ENCODE measurements at regions not wholly inside any gene's neighbourhood (a gene's known extent, or its start where the extent isn't known, plus 50 kb on each side); places are given as distances from the start of the nearest gene placed in this dataset.
"Not testable (repeated sequence)": the region's sequence is repeated elsewhere in the genome, so short reads cannot be mapped to it uniquely, and the experiment has no call there.

GRCh38 chr2:113818382-113818951 lies 62.0 kb upstream of the SLC35F5 start:
- Histone ChIP-seq H3K4me3 (peak overlapping the region in 7 of 10 donors; percentile 2 to 40 (median 28)), H3K27ac (peak overlapping the region; percentile 20 to 85 (median 69)), H3K9me3 (no peaks in the 10 kb centered on the region), H3K4me1 (peaks cover 0 to 15% (median 6%) of the 10 kb centered on the region in 9 donors), H3K27me3 (no peaks in the 10 kb centered on the region), H3K36me3 (no peaks in the 10 kb centered on the region)
- DNase-seq (peak in 1 of 2 donors; percentile 33), ATAC-seq (peak; percentile 72 to 97 (median 90))
- intact Hi-C loops (cut with DNase I): loop anchor here in 2 of 10 donors (2.0 to 5.0 kb wide), 3 partner anchors 56 to 70 kb away; no protein-coding TSS in a partner anchor
- no peak for TF ChIP-seq CTCF (IDR thresholded peaks at IDR 0.05)
- WGBS, 2 donors: 6 to 12% methylated on average over 10 of the region's 10 CpGs

- H3K27ac ChIP-seq, H3K9me3 ChIP-seq: not testable (repeated sequence)
Measured at GRCh38 chr2:113813396-113813795, 57.0 kb upstream of the SLC35F5 start.

GRCh38 chr2:113812204-113812603 lies 55.8 kb upstream of the SLC35F5 start:
- intact Hi-C loops (cut with DNase I): no loop called here
- peaks cover 0 to 8% (median 0%) of the 10 kb centered on the region in 9 donors for H3K4me1 ChIP-seq
- WGBS, 2 donors: 31 to 36% methylated on average over 4 of the region's 4 CpGs
- no peak for ATAC-seq
- no peak for DNase-seq
- H3K4me3 ChIP-seq: no peak overlapping the region
- no peaks in the 10 kb centered on the region for H3K9me3 ChIP-seq
- H3K36me3 ChIP-seq: no peaks in the 10 kb centered on the region
- no peaks in the 10 kb centered on the region for H3K27me3 ChIP-seq
- peak overlapping the region in 1 of 10 donors; percentile 15 for H3K27ac ChIP-seq
- TF ChIP-seq CTCF (IDR thresholded peaks at IDR 0.05): no peak

More at GRCh38 chr2:113813396-113813795, 57.0 kb upstream of the SLC35F5 start:
- WGBS, 2 donors: 80 to 81% methylated on average over 3 of the region's 3 CpGs
- H3K4me1 ChIP-seq: peaks cover 0 to 15% (median 4%) of the 10 kb centered on the region in 9 donors
- H3K36me3 ChIP-seq; H3K4me3 ChIP-seq; DNase-seq; H3K27me3 ChIP-seq; ATAC-seq; intact Hi-C loops (cut with DNase I): not testable (repeated sequence)

- WGBS, 2 donors: 79 to 82% methylated on average over 5 of the region's 5 CpGs
- no peak for TF ChIP-seq CTCF (IDR thresholded peaks at IDR 0.05)
Measured at GRCh38 chr2:113809076-113809736, 52.8 kb upstream of the SLC35F5 start.

GRCh38 chr2:113807721-113808120 lies 51.3 kb upstream of the SLC35F5 start:
- H3K4me1 ChIP-seq: peaks cover 0 to 8% (median 0%) of the 10 kb centered on the region in 9 donors
- WGBS, 2 donors: 94% methylated on average over 2 of the region's 2 CpGs
- no peaks in the 10 kb centered on the region for H3K9me3 ChIP-seq
- DNase-seq: no peak
- no peak overlapping the region for H3K27ac ChIP-seq
- intact Hi-C loops (cut with DNase I): no loop called here
- no peak for ATAC-seq
- no peak for TF ChIP-seq CTCF (IDR thresholded peaks at IDR 0.05)
- H3K27me3 ChIP-seq: no peaks in the 10 kb centered on the region
- no peak overlapping the region for H3K4me3 ChIP-seq
- H3K36me3 ChIP-seq: no peaks in the 10 kb centered on the region

More at GRCh38 chr2:113809076-113809736, 52.8 kb upstream of the SLC35F5 start:
- no peak overlapping the region for H3K4me3 ChIP-seq
- no peaks in the 10 kb centered on the region for H3K9me3 ChIP-seq
- no peaks in the 10 kb centered on the region for H3K36me3 ChIP-seq
- H3K4me1 ChIP-seq: peaks cover 0 to 8% (median 0%) of the 10 kb centered on the region in 9 donors
- intact Hi-C loops (cut with DNase I): no loop called here
- ATAC-seq: no peak
- H3K27ac ChIP-seq: no peak overlapping the region
- no peaks in the 10 kb centered on the region for H3K27me3 ChIP-seq
- no peak for DNase-seq

Measured in heart right ventricle (tissue), 16 donors.